A673 (cell line): ENCODE measurements at regions not wholly inside any gene's neighbourhood (a gene's known extent, or its start where the extent isn't known, plus 50 kb on each side); places are given as distances from the start of the nearest gene placed in this dataset.

ENCODE experiments used
- BruUV-seq: library from RNA; stranded (reverse); fragments of 400-500 nt; replicated peaks from 2 replicates; lab custom pipeline; 2021; lab: Mats Ljungman, UMichigan
- CTCF ChIA-PET: fragments of 300-600 bp; sonication (Branson Sonifier 250); formaldehyde crosslinking; loops from one replicate; lab custom pipeline; 2022; ENCODE audit warnings: antibody characterized with exemption; lab: Charles Lee
- POLR2A ChIA-PET: fragments of 300-600 bp; sonication (Branson Sonifier 250); formaldehyde crosslinking; loops from one replicate; lab custom pipeline; 2022; ENCODE audit warnings: antibody characterized with exemption; ENCODE audit not compliant: low non-redundant PET; lab: Charles Lee
- DNase-seq: peaks from one replicate; pipeline ENCODE4 v3.0.0-alpha.2; 2015; ENCODE audit warnings: low spot score
- H3K27ac ChIP-seq: fragments of 200-600 bp; sonication (generic); 2 replicates; pipeline ENCODE4 v1.5.1; 2016; ENCODE audit warnings: mixed run types, low read depth, mild to moderate bottlenecking, mixed read lengths, antibody characterized with exemption, low read length; ENCODE audit not compliant: poor library complexity, severe bottlenecking
- H3K27me3 ChIP-seq: fragments of 200-600 bp; sonication (generic); replicated peaks from 2 replicates; pipeline ENCODE4 v1.6.1; 2017; ENCODE audit warnings: mixed run types, low read depth, mild to moderate bottlenecking, mixed read lengths, antibody characterized with exemption, low read length; ENCODE audit not compliant: insufficient read depth, poor library complexity
- H3K36me3 ChIP-seq: fragments of 200-600 bp; sonication (generic); 2 replicates; pipeline ENCODE4 v1.6.1; 2016; ENCODE audit warnings: mixed run types, mild to moderate bottlenecking, mixed read lengths, antibody characterized with exemption, low read length; ENCODE audit not compliant: insufficient read depth, poor library complexity, severe bottlenecking
- H3K4me1 ChIP-seq: fragments of 200-600 bp; sonication (generic); 2 replicates; pipeline ENCODE4 v1.6.1; 2017; ENCODE audit warnings: mixed run types, mild to moderate bottlenecking, mixed read lengths, antibody characterized with exemption, low read length; ENCODE audit not compliant: insufficient read depth, poor library complexity, severe bottlenecking
- H3K4me3 ChIP-seq: fragments of 200-600 bp; sonication (generic); 2 replicates; pipeline ENCODE4 v1.5.1; 2016; ENCODE audit warnings: low read depth, mixed run types, mild to moderate bottlenecking, mixed read lengths, low read length; ENCODE audit not compliant: poor library complexity, severe bottlenecking
- H3K9me3 ChIP-seq: fragments of 200-600 bp; sonication (generic); 2 replicates; pipeline ENCODE4 v1.6.1; 2016; ENCODE audit warnings: mixed run types, low read depth, mild to moderate bottlenecking, mixed read lengths, antibody characterized with exemption, low read length; ENCODE audit not compliant: poor library complexity, severe bottlenecking
- EZH2 ChIP-seq: fragments of 200-600 bp; sonication (generic); IDR thresholded peaks from 2 replicates; pipeline ENCODE4 v1.6.1; 2017; ENCODE audit warnings: borderline replicate concordance, low read depth, mild to moderate bottlenecking, mixed read lengths, antibody characterized with exemption, low read length; ENCODE audit not compliant: poor library complexity, severe bottlenecking
- intact Hi-C: fragments of 100-400 bp; cut with micrococcal nuclease; formaldehyde crosslinking; loops from one replicate; pipeline ENCODE4 v1.10.0; 2022; ENCODE audit not compliant: unreplicated experiment
- TF ChIP-seq, protein P1 (sequence below): fragments of 300-800, 200-600 bp; sonication (generic); conservative IDR thresholded peaks from 2 replicates; pipeline ENCODE4 v1.5.1; 2017; ENCODE audit warnings: low read depth, mild to moderate bottlenecking, antibody characterized with exemption, low read length, moderate library complexity, mixed read lengths

DNA sequence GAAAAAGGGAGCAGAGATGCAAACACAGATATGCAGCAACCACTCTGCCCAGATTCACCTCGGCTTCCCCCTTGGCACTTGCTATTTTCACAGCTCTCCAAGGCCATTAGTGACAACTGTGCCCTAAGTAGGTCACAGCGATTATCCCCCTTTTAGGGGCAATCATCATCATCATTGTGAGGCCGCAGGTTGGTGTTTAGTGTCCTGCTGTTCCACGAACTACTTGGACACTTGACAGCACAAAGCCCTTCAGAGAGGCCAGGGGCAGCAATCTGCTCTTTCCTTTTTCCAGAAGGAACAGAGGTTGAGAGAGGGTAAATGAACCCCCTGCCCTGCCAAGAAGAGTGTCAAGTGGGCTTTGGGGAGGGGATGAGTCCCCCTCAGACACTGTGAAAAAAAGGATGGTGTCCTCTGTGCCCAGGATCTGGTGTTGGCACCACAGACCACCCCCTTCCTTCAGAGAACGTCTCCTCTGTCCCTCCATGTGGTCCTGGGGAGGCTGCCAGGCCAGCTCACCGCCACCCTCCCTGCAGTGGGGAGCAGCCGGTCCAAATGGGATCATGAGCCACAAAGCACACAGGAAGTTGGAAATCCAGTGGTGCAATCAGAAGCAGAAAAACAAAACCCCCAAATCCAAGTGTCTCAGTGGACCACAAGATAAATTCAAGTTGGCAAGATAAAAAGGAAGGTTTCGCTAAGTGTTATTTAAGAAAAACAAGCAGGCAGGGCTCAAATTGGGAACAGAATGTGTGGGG lies 78.4 kb upstream of the MED9 start:
- ChIA-PET CTCF (no interaction called here), POLR2A (no interaction called here)
- TF ChIP-seq EZH2 = no peak
- TF ChIP-seq, protein P1, sequence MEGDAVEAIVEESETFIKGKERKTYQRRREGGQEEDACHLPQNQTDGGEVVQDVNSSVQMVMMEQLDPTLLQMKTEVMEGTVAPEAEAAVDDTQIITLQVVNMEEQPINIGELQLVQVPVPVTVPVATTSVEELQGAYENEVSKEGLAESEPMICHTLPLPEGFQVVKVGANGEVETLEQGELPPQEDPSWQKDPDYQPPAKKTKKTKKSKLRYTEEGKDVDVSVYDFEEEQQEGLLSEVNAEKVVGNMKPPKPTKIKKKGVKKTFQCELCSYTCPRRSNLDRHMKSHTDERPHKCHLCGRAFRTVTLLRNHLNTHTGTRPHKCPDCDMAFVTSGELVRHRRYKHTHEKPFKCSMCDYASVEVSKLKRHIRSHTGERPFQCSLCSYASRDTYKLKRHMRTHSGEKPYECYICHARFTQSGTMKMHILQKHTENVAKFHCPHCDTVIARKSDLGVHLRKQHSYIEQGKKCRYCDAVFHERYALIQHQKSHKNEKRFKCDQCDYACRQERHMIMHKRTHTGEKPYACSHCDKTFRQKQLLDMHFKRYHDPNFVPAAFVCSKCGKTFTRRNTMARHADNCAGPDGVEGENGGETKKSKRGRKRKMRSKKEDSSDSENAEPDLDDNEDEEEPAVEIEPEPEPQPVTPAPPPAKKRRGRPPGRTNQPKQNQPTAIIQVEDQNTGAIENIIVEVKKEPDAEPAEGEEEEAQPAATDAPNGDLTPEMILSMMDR = no peak
- H3K27me3 ChIP-seq = no peaks in the 10 kb centered on the region
- intact Hi-C loops = no loop called here
- no peaks in the 10 kb centered on the region for H3K9me3 ChIP-seq
- no TSS peak for BruUV-seq
- DNase-seq = no peak
- no peak overlapping the region for H3K27ac ChIP-seq
- no peak overlapping the region for H3K4me3 ChIP-seq
- no peaks in the 10 kb centered on the region for H3K4me1 ChIP-seq
- no peaks in the 10 kb centered on the region for H3K36me3 ChIP-seq

- H3K27me3 ChIP-seq = no peaks in the 10 kb centered on the region
- ChIA-PET POLR2A (no interaction called here), CTCF (no interaction called here)
- H3K4me1 ChIP-seq = no peaks in the 10 kb centered on the region
- no TSS peak for BruUV-seq
- H3K9me3 ChIP-seq = no peaks in the 10 kb centered on the region
- intact Hi-C loops = no loop called here
- no peaks in the 10 kb centered on the region for H3K36me3 ChIP-seq
- H3K4me3 ChIP-seq = no peak overlapping the region
- no peak for DNase-seq
- no peak for TF ChIP-seq EZH2
- TF ChIP-seq, protein P1 = no peak
- H3K27ac ChIP-seq = no peak overlapping the region
Observed at GRCh38 chr17:17398943-17399926, 77.6 kb upstream of the MED9 start.

GRCh38 chr17:17400070-17400469 lies 76.7 kb upstream of the MED9 start:
- POLR2A ChIA-PET = no interaction called here
- intact Hi-C loops = no loop called here

More at GRCh38 chr17:17400070-17400469, 76.7 kb upstream of the MED9 start:
- no peak overlapping the region for H3K27ac ChIP-seq
- H3K27me3 ChIP-seq = no peaks in the 10 kb centered on the region
- CTCF ChIA-PET = no interaction called here
- TF ChIP-seq, protein P1 = no peak
- no peak for TF ChIP-seq EZH2
- no peak overlapping the region for H3K4me3 ChIP-seq
- no peaks in the 10 kb centered on the region for H3K4me1 ChIP-seq
- no peak for DNase-seq
- no TSS peak for BruUV-seq
- no peaks in the 10 kb centered on the region for H3K9me3 ChIP-seq
- H3K36me3 ChIP-seq = no peaks in the 10 kb centered on the region
